Activated T-cell treated with anti-CD3 and anti-CD28 coated beads, Interleukin-2, amount 50 U/mL, for 72 hours (primary cell): ENCODE measurements at regions not wholly inside any gene's neighbourhood (a gene's known extent, or its start where the extent isn't known, plus 50 kb on each side); places are given as distances from the start of the nearest gene placed in this dataset.
"Not testable (repeated sequence)": the region's sequence is repeated elsewhere in the genome, so short reads cannot be mapped to it uniquely, and the experiment has no call there.

ENCODE experiments used
- ATAC-seq, 2 donors: fragments of 150-1000 bp; cut with Tn5 transposase; replicated peaks in 1 of 2; 2 replicates each; pipeline ENCODE4 v1.10.0; 2021; ENCODE audit warnings: moderate library complexity in 2 of 2, mild to moderate bottlenecking in 1 of 2
- DNase-seq, 2 donors: peaks; one replicate each; pipeline ENCODE4 v3.0.0; 2021 to 2022; ENCODE audit warnings: mixed read lengths in 1 of 2
- H3K27ac Mint-ChIP-seq: one replicate; pipeline ENCODE4 v1.8.0; 2022; ENCODE audit warnings: mild to moderate bottlenecking, moderate library complexity, mixed read lengths
- H3K27me3 Mint-ChIP-seq: one replicate; pipeline ENCODE4 v1.8.0; 2022; ENCODE audit warnings: low read depth, mixed read lengths
- H3K36me3 Mint-ChIP-seq, 2 donors: one replicate each; pipeline ENCODE4 v1.8.0; 2022; ENCODE audit warnings: mixed read lengths in 2 of 2, mild to moderate bottlenecking in 1 of 2; ENCODE audit not compliant: insufficient read depth in 2 of 2
- H3K4me1 Mint-ChIP-seq: one replicate; pipeline ENCODE4 v1.8.0; 2022; ENCODE audit warnings: low read depth, mixed read lengths
- H3K4me3 Mint-ChIP-seq, 2 donors: one replicate each; pipeline ENCODE4 v1.8.0; 2022; ENCODE audit warnings: mild to moderate bottlenecking in 2 of 2, mixed read lengths in 2 of 2, moderate library complexity in 2 of 2
- H3K9me3 Mint-ChIP-seq, 2 donors: one replicate each; pipeline ENCODE4 v1.8.0; 2022; ENCODE audit warnings: mixed read lengths in 2 of 2

GRCh38 chrX:125422986-125423385 is 103.3 kb downstream of the TEX13C start:
- Mint-ChIP-seq H3K4me1 (no peaks in the 10 kb centered on the region), H3K36me3 (no peaks in the 10 kb centered on the region), H3K9me3 (no peaks in the 10 kb centered on the region), H3K27me3 (peaks cover 21% of the 10 kb centered on the region), H3K27ac (no peak overlapping the region), H3K4me3 (no peak overlapping the region)
- no peak for ATAC-seq
- no peak for DNase-seq

GRCh38 chrX:125424536-125424935 is 104.9 kb downstream of the TEX13C start:
- Mint-ChIP-seq H3K27me3 (peaks cover 21% of the 10 kb centered on the region), H3K36me3 (no peaks in the 10 kb centered on the region), H3K9me3 (no peaks in the 10 kb centered on the region), H3K27ac (no peak overlapping the region), H3K4me3 (no peak overlapping the region), H3K4me1 (no peaks in the 10 kb centered on the region)
- ATAC-seq (no peak), DNase-seq (no peak)

GRCh38 chrX:125436855-125437254 is 117.2 kb downstream of the TEX13C start:
- no peaks in the 10 kb centered on the region for H3K4me1 Mint-ChIP-seq
- H3K4me3 Mint-ChIP-seq = no peak overlapping the region
- H3K27ac Mint-ChIP-seq = no peak overlapping the region
- peaks cover 3 to 6% of the 10 kb centered on the region in 2 donors for H3K9me3 Mint-ChIP-seq
- ATAC-seq (no peak), DNase-seq (no peak)
- H3K27me3 Mint-ChIP-seq = peaks cover 21% of the 10 kb centered on the region
- no peaks in the 10 kb centered on the region for H3K36me3 Mint-ChIP-seq

GRCh38 chrX:125439194-125439849 is 119.7 kb downstream of the TEX13C start:
- no peak for DNase-seq

GRCh38 chrX:125444659-125445058 is 125.0 kb downstream of the TEX13C start:
- Mint-ChIP-seq H3K36me3 (peaks cover 0 to 2% of the 10 kb centered on the region in 2 donors), H3K27ac (no peak overlapping the region), H3K9me3 (peaks cover 3 to 4% of the 10 kb centered on the region in 2 donors), H3K27me3 (peaks cover 18% of the 10 kb centered on the region), H3K4me3 (no peak overlapping the region), H3K4me1 (no peaks in the 10 kb centered on the region)
- ATAC-seq (no peak), DNase-seq (no peak)

More at GRCh38 chrX:125439194-125439849, 119.7 kb downstream of the TEX13C start:
- Mint-ChIP-seq H3K4me1 (no peaks in the 10 kb centered on the region), H3K27ac (no peak overlapping the region), H3K27me3 (peaks cover 12% of the 10 kb centered on the region), H3K36me3 (no peaks in the 10 kb centered on the region), H3K4me3 (no peak overlapping the region), H3K9me3 (peaks cover 0 to 1% of the 10 kb centered on the region in 2 donors)
- no peak for ATAC-seq

GRCh38 chrX:125475482-125475881 is 155.8 kb downstream of the TEX13C start:
- ATAC-seq (no peak), DNase-seq (no peak)
- Mint-ChIP-seq H3K9me3 (no peaks in the 10 kb centered on the region), H3K27me3 (no peaks in the 10 kb centered on the region), H3K4me3 (no peak overlapping the region), H3K27ac (no peak overlapping the region), H3K4me1 (no peaks in the 10 kb centered on the region), H3K36me3 (no peaks in the 10 kb centered on the region)

- DNase-seq (no peak), ATAC-seq (no peak)
- H3K4me3 Mint-ChIP-seq = no peak overlapping the region
These were observed 172.8 kb downstream of the TEX13C start for GRCh38 chrX:125492439-125492838.

GRCh38 chrX:125493004-125493403 is 173.3 kb downstream of the TEX13C start:
- H3K27ac Mint-ChIP-seq, H3K4me1 Mint-ChIP-seq, ATAC-seq: not testable (repeated sequence)

More at GRCh38 chrX:125492439-125492838, 172.8 kb downstream of the TEX13C start:
- Mint-ChIP-seq H3K9me3 (no peaks in the 10 kb centered on the region), H3K4me1 (no peaks in the 10 kb centered on the region), H3K27me3 (peaks cover 10% of the 10 kb centered on the region), H3K27ac (no peak overlapping the region), H3K36me3 (no peaks in the 10 kb centered on the region)

GRCh38 chrX:125497667-125498066 is 178.0 kb downstream of the TEX13C start:
- Mint-ChIP-seq H3K9me3 (peaks cover 0 to 2% of the 10 kb centered on the region in 2 donors), H3K36me3 (no peaks in the 10 kb centered on the region), H3K27me3 (peaks cover 20% of the 10 kb centered on the region), H3K4me1 (no peaks in the 10 kb centered on the region), H3K4me3 (no peak overlapping the region), H3K27ac (no peak overlapping the region)
- DNase-seq = no peak
- ATAC-seq = no peak

More at GRCh38 chrX:125493004-125493403, 173.3 kb downstream of the TEX13C start:
- H3K4me3 Mint-ChIP-seq, H3K9me3 Mint-ChIP-seq, DNase-seq, H3K36me3 Mint-ChIP-seq: not testable (repeated sequence)
- peaks cover 13% of the 10 kb centered on the region for H3K27me3 Mint-ChIP-seq

- Mint-ChIP-seq H3K27me3 (peaks cover 12% of the 10 kb centered on the region), H3K27ac (no peak overlapping the region), H3K9me3 (peaks cover 1 to 2% of the 10 kb centered on the region in 2 donors), H3K4me3 (no peak overlapping the region), H3K4me1 (no peaks in the 10 kb centered on the region), H3K36me3 (peaks cover 0 to 1% of the 10 kb centered on the region in 2 donors)
- no peak for ATAC-seq
- DNase-seq = no peak
These were observed 184.1 kb downstream of the TEX13C start for GRCh38 chrX:125503769-125504168.

GRCh38 chrX:125505207-125505606 is 185.5 kb downstream of the TEX13C start:
- no peak overlapping the region for H3K27ac Mint-ChIP-seq
- peaks cover 1 to 2% of the 10 kb centered on the region in 2 donors for H3K9me3 Mint-ChIP-seq
- peaks cover 12% of the 10 kb centered on the region for H3K27me3 Mint-ChIP-seq

GRCh38 chrX:125507119-125507518 is 187.4 kb downstream of the TEX13C start:
- Mint-ChIP-seq H3K4me3 (no peak overlapping the region), H3K9me3 (peaks cover 1 to 2% of the 10 kb centered on the region in 2 donors)
- ATAC-seq = no peak

More at GRCh38 chrX:125505207-125505606, 185.5 kb downstream of the TEX13C start:
- DNase-seq (no peak), ATAC-seq (no peak)
- no peaks in the 10 kb centered on the region for H3K4me1 Mint-ChIP-seq
- H3K4me3 Mint-ChIP-seq = no peak overlapping the region
- peaks cover 0 to 1% of the 10 kb centered on the region in 2 donors for H3K36me3 Mint-ChIP-seq

GRCh38 chrX:125520029-125520428 is 200.4 kb downstream of the TEX13C start:
- no peaks in the 10 kb centered on the region for H3K4me1 Mint-ChIP-seq
- ATAC-seq (no peak), DNase-seq (no peak)
- no peaks in the 10 kb centered on the region for H3K36me3 Mint-ChIP-seq
- peaks cover 0 to 2% of the 10 kb centered on the region in 2 donors for H3K9me3 Mint-ChIP-seq
- no peak overlapping the region for H3K27ac Mint-ChIP-seq
- H3K27me3 Mint-ChIP-seq = peaks cover 5% of the 10 kb centered on the region
- H3K4me3 Mint-ChIP-seq = no peak overlapping the region

More at GRCh38 chrX:125507119-125507518, 187.4 kb downstream of the TEX13C start:
- Mint-ChIP-seq H3K36me3 (peaks cover 0 to 1% of the 10 kb centered on the region in 2 donors), H3K4me1 (no peaks in the 10 kb centered on the region), H3K27me3 (peaks cover 5% of the 10 kb centered on the region), H3K27ac (no peak overlapping the region)
- DNase-seq = no peak

- DNase-seq (no peak), ATAC-seq (no peak)
- Mint-ChIP-seq H3K4me3 (no peak overlapping the region), H3K27me3 (peaks cover 5% of the 10 kb centered on the region), H3K27ac (no peak overlapping the region), H3K4me1 (no peaks in the 10 kb centered on the region), H3K36me3 (no peaks in the 10 kb centered on the region), H3K9me3 (peaks cover 0 to 1% of the 10 kb centered on the region in 2 donors)
These were observed 203.1 kb downstream of the TEX13C start for GRCh38 chrX:125522752-125523151.
